IMR-90 (cell line): ENCODE measurements at regions not wholly inside any gene's neighbourhood (a gene's known extent, or its start where the extent isn't known, plus 50 kb on each side); places are given as distances from the start of the nearest gene placed in this dataset.

Experiments
- BHLHE40 ChIP-seq: fragments of 150-350 bp; IDR thresholded peaks from 2 replicates; pipeline ENCODE4 v1.6.1; 2016; ENCODE audit warnings: mild to moderate bottlenecking, low read depth, low read length
- CEBPB ChIP-seq: IDR thresholded peaks from 2 replicates; pipeline ENCODE4 v1.6.1; 2012; ENCODE audit warnings: low read depth, low read length, improper control_type of control experiment
- CHD1 ChIP-seq: IDR thresholded peaks from 2 replicates; pipeline ENCODE4 v1.6.1; 2012; ENCODE audit warnings: low read depth, low read length, improper control_type of control experiment
- CTCF ChIP-seq: conservative IDR thresholded peaks from 2 replicates; pipeline ENCODE4 v1.5.1; 2012; ENCODE audit warnings: mild to moderate bottlenecking, low read depth, low read length, improper control_type of control experiment
- ELK1 ChIP-seq: fragments of 150-350 bp; IDR thresholded peaks from 2 replicates; pipeline ENCODE4 v1.6.1; 2016; ENCODE audit warnings: low read depth, mild to moderate bottlenecking, low read length, moderate library complexity, borderline replicate concordance
- FOS ChIP-seq: fragments of 150-350 bp; IDR thresholded peaks from 2 replicates; pipeline ENCODE4 v1.6.1; 2016; ENCODE audit warnings: low read depth, low read length
- MAFK ChIP-seq: IDR thresholded peaks from 2 replicates; pipeline ENCODE4 v1.6.1; 2012; ENCODE audit warnings: low read depth, low read length, improper control_type of control experiment
- MAZ ChIP-seq: IDR thresholded peaks from 2 replicates; pipeline ENCODE4 v1.6.1; 2012; ENCODE audit warnings: low read depth, mild to moderate bottlenecking, low read length, improper control_type of control experiment, moderate library complexity, borderline replicate concordance
- MXI1 ChIP-seq: IDR thresholded peaks from 2 replicates; pipeline ENCODE4 v1.6.1; 2012; ENCODE audit warnings: low read depth, mild to moderate bottlenecking, low read length, moderate library complexity, borderline replicate concordance
- POLR2A ChIP-seq: IDR thresholded peaks from 2 replicates; pipeline ENCODE4 v1.6.1; 2012; ENCODE audit warnings: mild to moderate bottlenecking, low read depth, low read length
- RAD21 ChIP-seq: IDR thresholded peaks from 2 replicates; pipeline ENCODE4 v1.6.1; 2012; ENCODE audit warnings: low read length, improper control_type of control experiment
- RCOR1 ChIP-seq: IDR thresholded peaks from 2 replicates; pipeline ENCODE4 v1.6.1; 2012; ENCODE audit warnings: mild to moderate bottlenecking, low read length, improper control_type of control experiment; ENCODE audit not compliant: insufficient replicate concordance
- RFX5 ChIP-seq: IDR thresholded peaks from 2 replicates; pipeline ENCODE4 v1.8.0; 2012; ENCODE audit warnings: low read depth, mild to moderate bottlenecking, low read length, moderate library complexity
- USF2 ChIP-seq: fragments of 150-350 bp; IDR thresholded peaks from 2 replicates; pipeline ENCODE4 v1.6.1; 2017; ENCODE audit warnings: mild to moderate bottlenecking, antibody characterized with exemption, low read length, low read depth

- TF ChIP-seq CTCF (no peak), POLR2A (no peak), RCOR1 (no peak), MXI1 (no peak), BHLHE40 (no peak), RAD21 (no peak), USF2 (no peak), MAFK (no peak), ELK1 (no peak), CEBPB (no peak), RFX5 (no peak), MAZ (no peak), FOS (no peak), CHD1 (no peak)
These were observed 311.9 kb upstream of the EPHA7 start for GRCh38 chr6:93731306-93731705.
